Uterus (tissue), 2 donors: ENCODE measurements at regions not wholly inside any gene's neighbourhood (a gene's known extent, or its start where the extent isn't known, plus 50 kb on each side); places are given as distances from the start of the nearest gene placed in this dataset.

Source experiments
- CTCF ChIP-seq, 4 experiments: fragments of 200-600 bp in 2 of 4; fragments of 450-650 bp in 2 of 4; sonication (generic) in 2 of 4; IDR thresholded peaks; one replicate each; pipeline ENCODE4 v1.5.1; 2016 to 2019; ENCODE audit warnings: antibody characterized with exemption in 4 of 4, mild to moderate bottlenecking in 2 of 4, moderate library complexity in 1 of 4
- POLR2A ChIP-seq, 2 donors: fragments of 450-650 bp; IDR thresholded peaks; one replicate each; pipeline ENCODE4 v1.6.1; 2016; ENCODE audit warnings: antibody characterized with exemption in 2 of 2, mild to moderate bottlenecking in 1 of 2, moderate library complexity in 1 of 2

GRCh38 chr4:181611946-181612600, 631.1 kb upstream of the TENM3 start:
- no peak for TF ChIP-seq CTCF (IDR thresholded peaks at IDR 0.05)
- no peak for TF ChIP-seq POLR2A (IDR thresholded peaks at IDR 0.05)
